Osteocyte (in vitro differentiated cells): ENCODE measurements at regions not wholly inside any gene's neighbourhood (a gene's known extent, or its start where the extent isn't known, plus 50 kb on each side); places are given as distances from the start of the nearest gene placed in this dataset.

Experiments used
- DNase-seq: peaks from one replicate; pipeline ENCODE4 v3.0.0; 2021; ENCODE audit warnings: mixed read lengths; ENCODE audit not compliant: unreplicated experiment; ENCODE audit errors: extremely low spot score
- H3K27ac Mint-ChIP-seq: one replicate; pipeline ENCODE4 v1.8.0; 2021; ENCODE audit warnings: mild to moderate bottlenecking, mixed read lengths; ENCODE audit not compliant: unreplicated experiment
- H3K27me3 Mint-ChIP-seq: one replicate; pipeline ENCODE4 v1.8.0; 2021; ENCODE audit warnings: mixed read lengths; ENCODE audit not compliant: unreplicated experiment
- H3K36me3 Mint-ChIP-seq: one replicate; pipeline ENCODE4 v1.8.0; 2021; ENCODE audit warnings: mixed read lengths; ENCODE audit not compliant: unreplicated experiment
- H3K4me1 Mint-ChIP-seq: one replicate; pipeline ENCODE4 v1.8.0; 2021; ENCODE audit warnings: mixed read lengths; ENCODE audit not compliant: unreplicated experiment
- H3K4me3 Mint-ChIP-seq: one replicate; pipeline ENCODE4 v1.8.0; 2021; ENCODE audit warnings: mild to moderate bottlenecking, moderate library complexity, mixed read lengths; ENCODE audit not compliant: unreplicated experiment
- H3K9me3 Mint-ChIP-seq: one replicate; pipeline ENCODE4 v1.8.0; 2021; ENCODE audit warnings: mixed read lengths; ENCODE audit not compliant: unreplicated experiment
- TF ChIP-seq, protein P1 (sequence below): fragments of 200-600 bp; sonication (generic); IDR thresholded peaks from 2 replicates; pipeline ENCODE4 v1.5.0; 2021; ENCODE audit warnings: antibody characterized with exemption, mild to moderate bottlenecking, moderate library complexity

GRCh38 chr2:184201246-184201645 is 397.1 kb upstream of the ZNF804A start:
- Mint-ChIP-seq H3K9me3 (no peaks in the 10 kb centered on the region), H3K4me1 (no peaks in the 10 kb centered on the region), H3K36me3 (no peaks in the 10 kb centered on the region), H3K4me3 (no peak overlapping the region), H3K27me3 (no peaks in the 10 kb centered on the region), H3K27ac (no peak overlapping the region)
- TF ChIP-seq, protein P1, sequence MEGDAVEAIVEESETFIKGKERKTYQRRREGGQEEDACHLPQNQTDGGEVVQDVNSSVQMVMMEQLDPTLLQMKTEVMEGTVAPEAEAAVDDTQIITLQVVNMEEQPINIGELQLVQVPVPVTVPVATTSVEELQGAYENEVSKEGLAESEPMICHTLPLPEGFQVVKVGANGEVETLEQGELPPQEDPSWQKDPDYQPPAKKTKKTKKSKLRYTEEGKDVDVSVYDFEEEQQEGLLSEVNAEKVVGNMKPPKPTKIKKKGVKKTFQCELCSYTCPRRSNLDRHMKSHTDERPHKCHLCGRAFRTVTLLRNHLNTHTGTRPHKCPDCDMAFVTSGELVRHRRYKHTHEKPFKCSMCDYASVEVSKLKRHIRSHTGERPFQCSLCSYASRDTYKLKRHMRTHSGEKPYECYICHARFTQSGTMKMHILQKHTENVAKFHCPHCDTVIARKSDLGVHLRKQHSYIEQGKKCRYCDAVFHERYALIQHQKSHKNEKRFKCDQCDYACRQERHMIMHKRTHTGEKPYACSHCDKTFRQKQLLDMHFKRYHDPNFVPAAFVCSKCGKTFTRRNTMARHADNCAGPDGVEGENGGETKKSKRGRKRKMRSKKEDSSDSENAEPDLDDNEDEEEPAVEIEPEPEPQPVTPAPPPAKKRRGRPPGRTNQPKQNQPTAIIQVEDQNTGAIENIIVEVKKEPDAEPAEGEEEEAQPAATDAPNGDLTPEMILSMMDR, result no peak
- no peak for DNase-seq

GRCh38 chr2:184203661-184204060 is 394.7 kb upstream of the ZNF804A start:
- H3K9me3 Mint-ChIP-seq, result no peaks in the 10 kb centered on the region
- TF ChIP-seq, protein P1, result no peak
- no peaks in the 10 kb centered on the region for H3K27me3 Mint-ChIP-seq
- no peak overlapping the region for H3K4me3 Mint-ChIP-seq
- no peak overlapping the region for H3K27ac Mint-ChIP-seq
- no peak for DNase-seq
- no peaks in the 10 kb centered on the region for H3K4me1 Mint-ChIP-seq
- H3K36me3 Mint-ChIP-seq, result no peaks in the 10 kb centered on the region

DNA sequence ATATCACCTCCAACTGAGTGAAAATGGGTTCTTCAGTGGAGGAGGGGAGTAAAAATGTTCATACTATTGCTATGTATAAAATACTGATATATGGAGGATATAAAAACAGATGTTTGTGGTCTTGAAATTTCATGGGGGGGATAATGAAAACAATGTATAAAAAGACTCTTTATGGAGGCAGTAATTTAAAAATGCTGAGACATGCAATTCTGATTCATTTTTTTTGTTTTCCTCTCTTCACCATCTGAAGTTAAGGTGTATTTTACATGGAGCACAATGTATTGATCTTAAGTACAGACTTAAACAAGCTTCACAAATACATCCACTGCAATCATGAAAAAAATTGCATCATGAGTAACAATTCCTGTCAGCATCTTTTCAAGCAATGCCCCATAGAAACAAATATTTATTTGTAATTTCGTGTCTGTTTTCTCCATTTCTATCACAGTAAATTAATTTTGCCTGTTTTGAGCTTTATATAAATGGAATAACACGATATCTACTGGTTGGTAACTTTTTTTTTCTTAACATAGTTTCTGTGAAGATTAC is 393.2 kb upstream of the ZNF804A start:
- no peak overlapping the region for H3K4me3 Mint-ChIP-seq
- TF ChIP-seq, protein P1, result no peak
- no peak for DNase-seq
- H3K9me3 Mint-ChIP-seq, result no peaks in the 10 kb centered on the region
- H3K27ac Mint-ChIP-seq, result no peak overlapping the region
- no peaks in the 10 kb centered on the region for H3K4me1 Mint-ChIP-seq
- H3K27me3 Mint-ChIP-seq, result no peaks in the 10 kb centered on the region
- H3K36me3 Mint-ChIP-seq, result no peaks in the 10 kb centered on the region

GRCh38 chr2:184206045-184206444 is 392.3 kb upstream of the ZNF804A start:
- DNase-seq, result no peak
- Mint-ChIP-seq H3K4me3 (no peak overlapping the region), H3K36me3 (no peaks in the 10 kb centered on the region), H3K27me3 (no peaks in the 10 kb centered on the region), H3K9me3 (no peaks in the 10 kb centered on the region), H3K4me1 (no peaks in the 10 kb centered on the region), H3K27ac (no peak overlapping the region)
- TF ChIP-seq, protein P1, result no peak

DNA sequence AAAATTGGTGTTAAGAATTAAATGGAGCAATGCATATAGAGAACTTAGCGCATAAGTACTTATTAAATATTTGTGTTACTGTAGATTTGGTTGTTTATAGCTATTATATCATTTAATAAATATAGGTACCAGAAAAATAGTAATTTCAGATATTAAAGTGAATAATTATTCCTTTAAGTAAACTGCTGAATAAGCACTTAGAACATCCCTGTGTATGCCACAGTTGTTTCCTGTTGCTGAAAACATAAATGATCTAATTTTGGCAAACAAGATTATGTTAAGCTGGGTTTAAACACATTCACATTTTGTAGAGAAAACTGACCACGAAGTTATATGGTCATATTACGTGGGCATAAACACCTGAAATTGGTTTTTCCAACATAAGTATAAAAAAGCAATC is 388.0 kb upstream of the ZNF804A start:
- no peaks in the 10 kb centered on the region for H3K4me1 Mint-ChIP-seq
- no peaks in the 10 kb centered on the region for H3K9me3 Mint-ChIP-seq
- TF ChIP-seq, protein P1, result no peak
- no peak overlapping the region for H3K27ac Mint-ChIP-seq
- DNase-seq, result no peak
- no peaks in the 10 kb centered on the region for H3K27me3 Mint-ChIP-seq
- no peak overlapping the region for H3K4me3 Mint-ChIP-seq
- H3K36me3 Mint-ChIP-seq, result no peaks in the 10 kb centered on the region
